GM12864 (cell line): ENCODE measurements at regions not wholly inside any gene's neighbourhood (a gene's known extent, or its start where the extent isn't known, plus 50 kb on each side); places are given as distances from the start of the nearest gene placed in this dataset.
"Not testable (repeated sequence)": the region's sequence is repeated elsewhere in the genome, so short reads cannot be mapped to it uniquely, and the experiment has no call there.

Experiments used
- DNase-seq: peaks from one replicate; pipeline ENCODE4 v3.0.0-alpha.2; 2011; ENCODE audit warnings: low read depth
- H3K4me3 ChIP-seq: 2 replicates; pipeline ENCODE4 v1.5.1; 2011; ENCODE audit warnings: mild to moderate bottlenecking, low read depth, low read length, control low read depth
- TF ChIP-seq, protein P1 (sequence below): IDR thresholded peaks from 2 replicates; pipeline ENCODE4 v1.5.1; 2011; ENCODE audit warnings: low read depth, mild to moderate bottlenecking, moderate library complexity, low read length, control low read depth, inconsistent platforms; ENCODE audit errors: missing control alignments

DNA sequence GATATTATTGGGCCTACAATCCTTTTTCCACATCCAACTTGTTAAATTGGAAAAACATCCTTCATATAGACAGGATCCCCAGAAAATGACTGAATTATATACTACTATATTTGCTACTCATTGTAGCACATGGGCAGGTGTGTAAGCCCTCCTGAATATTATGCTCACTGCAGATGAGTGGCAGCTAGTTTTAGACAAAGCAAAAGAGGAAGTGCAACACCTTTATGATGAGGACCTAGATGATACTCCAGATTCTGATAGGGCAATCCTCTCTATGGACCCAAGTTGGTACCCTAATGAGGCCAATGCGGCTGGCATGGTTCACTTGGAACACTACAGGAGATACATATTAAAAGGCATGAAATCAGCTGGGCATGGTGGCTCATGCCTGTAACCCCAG is 119.1 kb upstream of the PLCL2 start:
- TF ChIP-seq, protein P1, sequence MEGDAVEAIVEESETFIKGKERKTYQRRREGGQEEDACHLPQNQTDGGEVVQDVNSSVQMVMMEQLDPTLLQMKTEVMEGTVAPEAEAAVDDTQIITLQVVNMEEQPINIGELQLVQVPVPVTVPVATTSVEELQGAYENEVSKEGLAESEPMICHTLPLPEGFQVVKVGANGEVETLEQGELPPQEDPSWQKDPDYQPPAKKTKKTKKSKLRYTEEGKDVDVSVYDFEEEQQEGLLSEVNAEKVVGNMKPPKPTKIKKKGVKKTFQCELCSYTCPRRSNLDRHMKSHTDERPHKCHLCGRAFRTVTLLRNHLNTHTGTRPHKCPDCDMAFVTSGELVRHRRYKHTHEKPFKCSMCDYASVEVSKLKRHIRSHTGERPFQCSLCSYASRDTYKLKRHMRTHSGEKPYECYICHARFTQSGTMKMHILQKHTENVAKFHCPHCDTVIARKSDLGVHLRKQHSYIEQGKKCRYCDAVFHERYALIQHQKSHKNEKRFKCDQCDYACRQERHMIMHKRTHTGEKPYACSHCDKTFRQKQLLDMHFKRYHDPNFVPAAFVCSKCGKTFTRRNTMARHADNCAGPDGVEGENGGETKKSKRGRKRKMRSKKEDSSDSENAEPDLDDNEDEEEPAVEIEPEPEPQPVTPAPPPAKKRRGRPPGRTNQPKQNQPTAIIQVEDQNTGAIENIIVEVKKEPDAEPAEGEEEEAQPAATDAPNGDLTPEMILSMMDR = no peak
- no peak for DNase-seq
- H3K4me3 ChIP-seq = no peak overlapping the region

DNA sequence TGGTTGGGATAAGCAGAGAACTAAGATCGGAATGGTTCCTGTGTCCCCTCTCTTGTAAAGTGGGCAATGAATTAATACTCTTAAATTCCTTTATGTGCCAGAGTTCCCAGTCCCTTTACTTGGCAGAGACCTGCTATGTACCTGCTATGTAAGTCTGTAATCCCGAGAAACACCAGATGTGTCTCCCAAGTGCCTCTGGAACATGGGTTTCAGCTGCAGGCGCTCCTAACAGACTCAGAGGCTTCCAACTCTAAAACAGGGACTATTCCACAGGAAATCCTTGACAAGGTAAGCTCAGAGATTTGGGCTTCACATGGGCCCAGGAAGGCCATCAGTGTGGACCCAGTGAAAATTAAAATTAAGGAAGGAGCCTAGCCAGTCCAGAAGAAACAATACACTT is 117.7 kb upstream of the PLCL2 start:
- DNase-seq = no peak
- TF ChIP-seq, protein P1 = no peak

DNA sequence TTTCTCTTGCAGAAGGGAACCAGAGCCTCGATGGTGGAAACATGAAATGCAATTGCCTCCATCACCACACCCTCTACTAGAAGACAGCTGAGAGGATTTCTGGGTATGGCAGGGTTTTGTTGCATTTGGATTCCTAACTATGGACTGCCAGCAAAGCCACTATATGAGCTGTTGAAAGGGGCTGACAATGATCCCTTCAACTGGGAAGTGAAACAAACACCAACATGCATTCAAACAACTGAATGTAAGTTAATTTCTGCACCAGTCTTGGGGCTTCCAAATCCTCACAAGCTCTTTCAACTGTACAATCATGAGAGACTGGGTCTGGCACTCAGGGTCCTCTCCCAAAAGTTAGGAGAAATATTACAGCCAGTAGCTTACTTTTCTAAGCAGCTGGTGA is 116.7 kb upstream of the PLCL2 start:
- H3K4me3 ChIP-seq = no peak overlapping the region
- DNase-seq = no peak
- TF ChIP-seq, protein P1 = no peak

More for the DNA sequence above, 117.7 kb upstream of the PLCL2 start:
- no peak overlapping the region for H3K4me3 ChIP-seq

DNA sequence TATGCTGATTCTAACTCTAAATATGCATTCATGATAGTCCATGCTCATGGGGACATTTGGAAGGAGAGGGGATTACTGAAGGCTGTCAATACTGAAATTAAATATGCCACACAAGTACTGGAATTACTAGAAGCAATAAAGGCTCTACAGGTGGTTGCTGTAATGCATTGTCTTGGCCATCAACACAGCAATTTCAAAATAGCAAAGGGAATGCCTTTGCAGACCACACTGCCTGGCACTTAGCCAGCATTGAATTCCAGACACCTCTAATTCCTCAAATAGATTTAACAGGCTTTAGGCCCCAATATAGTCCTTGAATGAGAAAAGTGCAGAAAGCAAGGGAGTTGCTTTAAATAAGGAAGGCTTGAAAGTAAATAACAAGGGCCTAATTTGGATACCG is 115.8 kb upstream of the PLCL2 start:
- TF ChIP-seq, protein P1 = no peak

DNA sequence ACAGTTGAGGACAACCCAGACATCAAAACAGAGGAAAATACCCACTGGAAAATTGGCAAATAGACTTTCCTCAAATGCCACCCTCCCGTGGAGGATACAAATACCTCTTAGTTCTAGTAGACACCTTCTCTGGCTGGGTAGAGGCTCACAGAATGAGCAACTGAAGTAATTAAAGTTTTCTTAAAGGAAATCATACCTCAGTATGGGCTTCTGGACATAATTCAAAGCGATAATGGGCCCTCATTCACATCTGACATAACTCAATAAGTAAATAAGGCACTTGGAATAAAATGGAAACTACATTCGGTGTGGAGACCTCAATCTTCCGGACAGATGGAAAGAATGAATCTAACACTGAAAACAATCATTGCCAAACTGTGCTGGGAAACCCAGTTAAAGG is 115.2 kb upstream of the PLCL2 start:
- TF ChIP-seq, protein P1 = no peak
- H3K4me3 ChIP-seq = no peak overlapping the region
- no peak for DNase-seq

More for the DNA sequence above, 115.8 kb upstream of the PLCL2 start:
- H3K4me3 ChIP-seq = no peak overlapping the region
- no peak for DNase-seq

DNA sequence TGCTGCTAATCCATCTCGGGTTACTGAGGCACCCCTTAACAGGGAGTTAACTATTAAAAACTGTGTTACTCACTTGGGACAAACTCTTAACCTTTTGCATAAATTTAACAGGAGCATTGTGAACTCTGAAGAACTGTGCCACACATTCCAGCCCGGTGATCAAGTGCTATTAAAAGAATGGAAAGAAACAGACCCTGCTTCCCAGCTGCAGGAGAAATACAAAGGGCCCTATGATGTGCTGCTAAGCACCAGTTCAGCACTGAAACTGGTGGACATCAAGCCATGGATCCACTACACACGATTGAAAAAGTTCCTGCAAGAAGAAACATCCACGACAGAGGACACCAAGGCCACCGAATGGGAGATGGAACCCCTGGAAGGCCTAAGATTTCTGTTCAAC is 114.7 kb upstream of the PLCL2 start:
- no peak for DNase-seq
- TF ChIP-seq, protein P1 = no peak
- H3K4me3 ChIP-seq = no peak overlapping the region

DNA sequence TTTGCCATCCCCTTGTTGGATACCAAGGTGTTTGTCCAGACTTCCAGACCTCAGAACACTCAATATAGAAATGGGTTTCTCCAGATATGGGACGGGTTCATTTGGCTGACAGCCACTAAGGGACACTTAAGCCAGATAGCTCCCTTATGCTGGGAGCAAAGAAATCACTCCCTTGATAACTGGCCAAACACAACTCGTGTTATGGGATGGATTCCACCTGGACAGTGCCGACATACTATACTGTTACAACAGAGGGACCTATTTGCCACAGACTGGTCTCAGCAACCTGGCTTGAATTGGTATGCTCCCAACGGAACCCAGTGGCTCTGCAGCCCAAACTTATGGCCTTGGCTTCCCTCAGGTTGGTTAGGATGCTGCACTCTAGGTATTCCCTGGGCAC is 114.0 kb upstream of the PLCL2 start:
- H3K4me3 ChIP-seq = no peak overlapping the region
- no peak for DNase-seq
- TF ChIP-seq, protein P1 = no peak

DNA sequence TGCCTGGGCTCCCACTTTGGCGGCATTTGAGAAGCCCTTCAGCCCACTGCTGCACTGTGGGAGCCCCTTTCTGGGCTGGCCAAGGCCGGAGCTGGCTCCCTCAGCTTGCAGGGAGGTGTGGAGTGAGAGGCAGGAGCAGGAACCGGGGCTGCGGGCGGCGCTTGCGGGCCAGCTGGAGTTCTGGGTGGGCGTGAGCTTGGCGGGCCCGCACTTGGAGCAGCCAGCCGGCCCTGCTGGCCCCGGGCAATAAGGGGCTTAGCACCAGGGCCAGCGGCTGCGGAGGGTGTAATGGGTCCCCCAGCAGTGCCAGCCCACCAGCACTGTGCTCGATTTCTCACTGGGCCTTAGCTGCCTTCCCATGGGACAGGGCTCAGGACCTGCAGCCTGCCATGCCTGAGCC is 111.2 kb upstream of the PLCL2 start:
- not testable (repeated sequence) for DNase-seq, H3K4me3 ChIP-seq

DNA sequence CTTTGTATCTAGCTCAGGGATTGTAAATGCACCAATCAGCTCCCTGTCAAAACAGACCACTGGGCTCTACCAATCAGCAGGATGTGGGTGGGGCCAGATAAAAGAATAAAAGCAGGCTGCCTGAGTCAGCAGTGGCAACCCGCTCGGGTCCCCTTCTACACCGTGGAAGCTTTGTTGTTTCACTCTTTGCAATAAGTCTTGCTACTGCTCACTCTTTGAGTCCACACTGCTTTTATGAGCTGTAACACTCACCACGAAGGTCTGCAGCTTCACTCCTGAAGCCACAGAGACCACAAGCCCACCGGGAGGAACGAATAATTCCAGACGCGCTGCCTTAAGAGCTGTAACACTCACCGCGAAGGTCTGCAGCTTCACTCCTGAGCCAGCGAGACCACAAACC is 110.2 kb upstream of the PLCL2 start:
- DNase-seq = not testable (repeated sequence)

More for the DNA sequence above, 110.2 kb upstream of the PLCL2 start:
- not testable (repeated sequence) for H3K4me3 ChIP-seq
